Neural cell (in vitro differentiated cells): ENCODE measurements at regions not wholly inside any gene's neighbourhood (a gene's known extent, or its start where the extent isn't known, plus 50 kb on each side); places are given as distances from the start of the nearest gene placed in this dataset.

Experiments
- EP300 ChIP-seq: fragments of 450-650 bp; conservative IDR thresholded peaks from 2 replicates; pipeline ENCODE4 v1.6.1; 2014; ENCODE audit warnings: antibody characterized with exemption, mild to moderate bottlenecking, moderate library complexity; ENCODE audit not compliant: poor library complexity, severe bottlenecking
- EZH2 ChIP-seq: fragments of 200-600, 300-800 bp; shearing (Covaris generic), sonication (generic); IDR thresholded peaks from 2 replicates; pipeline ENCODE4 v1.6.1; 2014; ENCODE audit warnings: antibody characterized with exemption, low read length, borderline replicate concordance, mild to moderate bottlenecking; ENCODE audit not compliant: insufficient read depth, poor library complexity, severe bottlenecking
- POLR2AphosphoS5 ChIP-seq: IDR thresholded peaks from 2 replicates; pipeline ENCODE4 v1.6.1; 2012
- SMC3 ChIP-seq: fragments of 450-650 bp; conservative IDR thresholded peaks from 2 replicates; pipeline ENCODE4 v1.6.1; 2014; ENCODE audit warnings: antibody characterized with exemption, mild to moderate bottlenecking, moderate library complexity; ENCODE audit not compliant: poor library complexity
- TAF1 ChIP-seq: IDR thresholded peaks from 2 replicates; pipeline ENCODE4 v1.6.1; 2012; ENCODE audit warnings: low read depth
- TF ChIP-seq, protein P1 (sequence below): fragments of 450-650 bp; IDR thresholded peaks from 2 replicates; pipeline ENCODE4 v1.5.1; 2014; ENCODE audit warnings: antibody characterized with exemption, mild to moderate bottlenecking, moderate library complexity; ENCODE audit not compliant: poor library complexity, severe bottlenecking

DNA sequence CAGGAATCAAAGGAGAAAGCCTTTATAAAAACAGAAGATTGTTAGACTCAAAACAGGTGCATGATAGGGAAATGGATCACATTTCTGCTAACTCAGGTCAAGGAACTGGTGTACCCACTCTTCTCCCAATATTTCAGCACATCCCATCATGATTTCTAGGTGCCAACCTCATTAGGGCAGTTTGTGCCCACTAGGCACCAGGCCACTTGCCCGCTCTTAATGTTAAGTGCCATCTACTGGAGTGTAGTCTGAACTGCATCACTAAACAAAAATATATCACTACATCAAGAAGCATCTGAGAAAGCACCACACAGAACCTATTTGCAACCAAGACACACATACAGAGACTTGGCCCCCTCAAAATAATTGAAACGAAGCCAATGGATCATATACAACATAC is 140.4 kb upstream of the GRID2 start:
- TF ChIP-seq EP300 (no peak), POLR2AphosphoS5 (no peak), EZH2 (no peak), TAF1 (no peak), SMC3 (no peak)
- TF ChIP-seq, protein P1, sequence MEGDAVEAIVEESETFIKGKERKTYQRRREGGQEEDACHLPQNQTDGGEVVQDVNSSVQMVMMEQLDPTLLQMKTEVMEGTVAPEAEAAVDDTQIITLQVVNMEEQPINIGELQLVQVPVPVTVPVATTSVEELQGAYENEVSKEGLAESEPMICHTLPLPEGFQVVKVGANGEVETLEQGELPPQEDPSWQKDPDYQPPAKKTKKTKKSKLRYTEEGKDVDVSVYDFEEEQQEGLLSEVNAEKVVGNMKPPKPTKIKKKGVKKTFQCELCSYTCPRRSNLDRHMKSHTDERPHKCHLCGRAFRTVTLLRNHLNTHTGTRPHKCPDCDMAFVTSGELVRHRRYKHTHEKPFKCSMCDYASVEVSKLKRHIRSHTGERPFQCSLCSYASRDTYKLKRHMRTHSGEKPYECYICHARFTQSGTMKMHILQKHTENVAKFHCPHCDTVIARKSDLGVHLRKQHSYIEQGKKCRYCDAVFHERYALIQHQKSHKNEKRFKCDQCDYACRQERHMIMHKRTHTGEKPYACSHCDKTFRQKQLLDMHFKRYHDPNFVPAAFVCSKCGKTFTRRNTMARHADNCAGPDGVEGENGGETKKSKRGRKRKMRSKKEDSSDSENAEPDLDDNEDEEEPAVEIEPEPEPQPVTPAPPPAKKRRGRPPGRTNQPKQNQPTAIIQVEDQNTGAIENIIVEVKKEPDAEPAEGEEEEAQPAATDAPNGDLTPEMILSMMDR: no peak
